Adrenal gland (tissue), 5 donors: ENCODE measurements at regions not wholly inside any gene's neighbourhood (a gene's known extent, or its start where the extent isn't known, plus 50 kb on each side); places are given as distances from the start of the nearest gene placed in this dataset.

Experiments used
- CTCF ChIP-seq, 6 experiments: fragments of 450-650 bp in 4 of 6; fragments of 200-600 bp in 2 of 6; sonication (generic) in 1 of 6; IDR thresholded peaks; 1 replicate in 5 of 6; 2 replicates in 1 of 6; pipeline versions ENCODE4 v1.5.1 to v1.8.0; 2016 to 2021; ENCODE audit warnings: antibody characterized with exemption in 6 of 6, mild to moderate bottlenecking in 2 of 6, moderate library complexity in 1 of 6
- POLR2A ChIP-seq, 2 donors: fragments of 450-650 bp; IDR thresholded peaks; one replicate each; pipeline ENCODE4 v1.6.1; 2017; ENCODE audit warnings: antibody characterized with exemption in 2 of 2, mild to moderate bottlenecking in 2 of 2, moderate library complexity in 1 of 2
- donor health status: DM: no; HTN: no; CAD: no.

GRCh38 chr20:6471871-6472270 is 295.6 kb upstream of the BMP2 start:
- TF ChIP-seq POLR2A (IDR thresholded peaks at IDR 0.05) (no peak), CTCF (IDR thresholded peaks at IDR 0.05) (no peak)
